Naive B cell (primary cell): ENCODE measurements at regions not wholly inside any gene's neighbourhood (a gene's known extent, or its start where the extent isn't known, plus 50 kb on each side); places are given as distances from the start of the nearest gene placed in this dataset.

Experiments used
- ATAC-seq, 2 donors: fragments of 150-1000 bp; cut with Tn5 transposase; 2 replicates each; pipeline ENCODE4 v1.10.0; 2021; ENCODE audit warnings: low read depth in 2 of 2, mild to moderate bottlenecking in 2 of 2, moderate library complexity in 2 of 2
- DNase-seq: peaks from one replicate; pipeline ENCODE4 v3.0.0; 2022
- H3K27ac Mint-ChIP-seq, 6 donors: one replicate each; pipeline ENCODE4 v1.8.0; 2020 to 2022; ENCODE audit warnings: mild to moderate bottlenecking in 6 of 6, mixed read lengths in 6 of 6, moderate library complexity in 5 of 6, inconsistent platforms in 2 of 6
- H3K27me3 Mint-ChIP-seq, 3 donors: one replicate each; pipeline ENCODE4 v1.8.0; 2021 to 2022; ENCODE audit warnings: mixed read lengths in 3 of 3, mild to moderate bottlenecking in 1 of 3
- H3K36me3 Mint-ChIP-seq, 2 donors: one replicate each; pipeline ENCODE4 v1.8.0; 2020 to 2022; ENCODE audit warnings: mixed read lengths in 2 of 2, inconsistent platforms in 1 of 2, mild to moderate bottlenecking in 1 of 2
- H3K4me1 Mint-ChIP-seq, 3 donors: one replicate each; pipeline ENCODE4 v1.8.0; 2020 to 2022; ENCODE audit warnings: mixed read lengths in 3 of 3, inconsistent platforms in 1 of 3, mild to moderate bottlenecking in 1 of 3, moderate library complexity in 1 of 3
- H3K4me3 Mint-ChIP-seq, 8 donors: one replicate each; pipeline ENCODE4 v1.8.0; 2020 to 2022; ENCODE audit warnings: mild to moderate bottlenecking in 8 of 8, mixed read lengths in 8 of 8, moderate library complexity in 8 of 8, inconsistent platforms in 2 of 8
- H3K9me3 Mint-ChIP-seq, 7 donors: one replicate each; pipeline ENCODE4 v1.8.0; 2020 to 2022; ENCODE audit warnings: mixed read lengths in 7 of 7, mild to moderate bottlenecking in 5 of 7, inconsistent platforms in 2 of 7, moderate library complexity in 1 of 7

GRCh38 chr4:33395731-33396485 lies 2675.7 kb downstream of the PCDH7 start:
- no peaks in the 10 kb centered on the region for H3K36me3 Mint-ChIP-seq
- no peak overlapping the region for H3K27ac Mint-ChIP-seq
- no peak for DNase-seq
- no peaks in the 10 kb centered on the region for H3K27me3 Mint-ChIP-seq
- ATAC-seq: no peak
- no peaks in the 10 kb centered on the region for H3K4me1 Mint-ChIP-seq
- peaks cover 0 to 4% (median 0%) of the 10 kb centered on the region in 7 donors for H3K9me3 Mint-ChIP-seq
- no peak overlapping the region for H3K4me3 Mint-ChIP-seq

- ATAC-seq (no peak), DNase-seq (no peak)
- Mint-ChIP-seq H3K4me1 (no peaks in the 10 kb centered on the region), H3K9me3 (peaks cover 0 to 11% (median 1%) of the 10 kb centered on the region in 7 donors), H3K4me3 (no peak overlapping the region), H3K27ac (no peak overlapping the region), H3K27me3 (no peaks in the 10 kb centered on the region), H3K36me3 (no peaks in the 10 kb centered on the region)
Measured at GRCh38 chr4:33400504-33400903, 2680.3 kb downstream of the PCDH7 start.

GRCh38 chr4:33407496-33407895 lies 2687.3 kb downstream of the PCDH7 start:
- Mint-ChIP-seq H3K27me3 (no peaks in the 10 kb centered on the region), H3K4me1 (no peaks in the 10 kb centered on the region), H3K27ac (no peak overlapping the region), H3K36me3 (no peaks in the 10 kb centered on the region), H3K4me3 (no peak overlapping the region), H3K9me3 (peaks cover 0 to 7% (median 4%) of the 10 kb centered on the region in 7 donors)
- DNase-seq (no peak), ATAC-seq (no peak)

GRCh38 chr4:33411182-33411581 lies 2691.0 kb downstream of the PCDH7 start:
- Mint-ChIP-seq H3K9me3 (peaks cover 0 to 12% (median 7%) of the 10 kb centered on the region in 7 donors), H3K36me3 (no peaks in the 10 kb centered on the region), H3K4me1 (no peaks in the 10 kb centered on the region), H3K27ac (peak overlapping the region in 1 of 6 donors; percentile 84), H3K4me3 (no peak overlapping the region), H3K27me3 (no peaks in the 10 kb centered on the region)
- DNase-seq: no peak
- ATAC-seq: no peak

GRCh38 chr4:33421887-33422286 lies 2701.7 kb downstream of the PCDH7 start:
- H3K27me3 Mint-ChIP-seq: no peaks in the 10 kb centered on the region
- H3K4me1 Mint-ChIP-seq: no peaks in the 10 kb centered on the region
- peaks cover 0 to 18% (median 1%) of the 10 kb centered on the region in 7 donors for H3K9me3 Mint-ChIP-seq
- ATAC-seq (no peak), DNase-seq (no peak)
- H3K36me3 Mint-ChIP-seq: no peaks in the 10 kb centered on the region
- no peak overlapping the region for H3K27ac Mint-ChIP-seq
- H3K4me3 Mint-ChIP-seq: no peak overlapping the region

- H3K36me3 Mint-ChIP-seq: no peaks in the 10 kb centered on the region
- no peak for DNase-seq
- H3K4me1 Mint-ChIP-seq: no peaks in the 10 kb centered on the region
- H3K27ac Mint-ChIP-seq: no peak overlapping the region
- ATAC-seq: no peak
- peaks cover 0 to 15% (median 0%) of the 10 kb centered on the region in 7 donors for H3K9me3 Mint-ChIP-seq
- no peak overlapping the region for H3K4me3 Mint-ChIP-seq
- no peaks in the 10 kb centered on the region for H3K27me3 Mint-ChIP-seq
Measured at GRCh38 chr4:33422656-33423055, 2702.5 kb downstream of the PCDH7 start.

GRCh38 chr4:33425936-33426335 lies 2705.8 kb downstream of the PCDH7 start:
- ATAC-seq: no peak
- no peak for DNase-seq
- no peak overlapping the region for H3K4me3 Mint-ChIP-seq
- H3K36me3 Mint-ChIP-seq: no peaks in the 10 kb centered on the region
- no peaks in the 10 kb centered on the region for H3K27me3 Mint-ChIP-seq
- no peaks in the 10 kb centered on the region for H3K4me1 Mint-ChIP-seq
- H3K9me3 Mint-ChIP-seq: peaks cover 0 to 5% (median 0%) of the 10 kb centered on the region in 7 donors
- no peak overlapping the region for H3K27ac Mint-ChIP-seq

- no peak for ATAC-seq
- Mint-ChIP-seq H3K4me1 (no peaks in the 10 kb centered on the region), H3K27me3 (no peaks in the 10 kb centered on the region), H3K27ac (no peak overlapping the region), H3K9me3 (peaks cover 0 to 5% (median 0%) of the 10 kb centered on the region in 7 donors), H3K4me3 (no peak overlapping the region), H3K36me3 (no peaks in the 10 kb centered on the region)
- no peak for DNase-seq
Measured at GRCh38 chr4:33427676-33428075, 2707.5 kb downstream of the PCDH7 start.

GRCh38 chr4:33429971-33430370 lies 2709.8 kb downstream of the PCDH7 start:
- H3K36me3 Mint-ChIP-seq: no peaks in the 10 kb centered on the region
- no peaks in the 10 kb centered on the region for H3K4me1 Mint-ChIP-seq
- H3K4me3 Mint-ChIP-seq: no peak overlapping the region
- DNase-seq (no peak), ATAC-seq (no peak)
- peaks cover 0 to 3% (median 0%) of the 10 kb centered on the region in 7 donors for H3K9me3 Mint-ChIP-seq
- H3K27me3 Mint-ChIP-seq: no peaks in the 10 kb centered on the region
- no peak overlapping the region for H3K27ac Mint-ChIP-seq

- ATAC-seq (no peak), DNase-seq (no peak)
- Mint-ChIP-seq H3K4me3 (no peak overlapping the region), H3K36me3 (no peaks in the 10 kb centered on the region), H3K4me1 (no peaks in the 10 kb centered on the region), H3K27me3 (no peaks in the 10 kb centered on the region), H3K9me3 (peaks cover 0 to 3% (median 0%) of the 10 kb centered on the region in 7 donors), H3K27ac (no peak overlapping the region)
Measured at GRCh38 chr4:33437406-33437805, 2717.2 kb downstream of the PCDH7 start.

GRCh38 chr4:33446953-33447352 lies 2726.8 kb downstream of the PCDH7 start:
- H3K27ac Mint-ChIP-seq: no peak overlapping the region
- H3K36me3 Mint-ChIP-seq: no peaks in the 10 kb centered on the region
- DNase-seq (no peak), ATAC-seq (no peak)
- H3K27me3 Mint-ChIP-seq: no peaks in the 10 kb centered on the region
- H3K4me1 Mint-ChIP-seq: no peaks in the 10 kb centered on the region
- H3K4me3 Mint-ChIP-seq: no peak overlapping the region
- H3K9me3 Mint-ChIP-seq: peaks cover 0 to 10% (median 2%) of the 10 kb centered on the region in 7 donors

GRCh38 chr4:33448948-33449347 lies 2728.8 kb downstream of the PCDH7 start:
- Mint-ChIP-seq H3K27me3 (no peaks in the 10 kb centered on the region), H3K9me3 (peaks cover 0 to 9% (median 2%) of the 10 kb centered on the region in 7 donors), H3K4me3 (no peak overlapping the region), H3K27ac (no peak overlapping the region), H3K4me1 (no peaks in the 10 kb centered on the region), H3K36me3 (no peaks in the 10 kb centered on the region)
- DNase-seq (no peak), ATAC-seq (no peak)

GRCh38 chr4:33453436-33453835 lies 2733.3 kb downstream of the PCDH7 start:
- H3K27ac Mint-ChIP-seq: no peak overlapping the region

GRCh38 chr4:33453916-33454315 lies 2733.7 kb downstream of the PCDH7 start:
- Mint-ChIP-seq H3K36me3 (no peaks in the 10 kb centered on the region), H3K27me3 (no peaks in the 10 kb centered on the region), H3K4me3 (no peak overlapping the region), H3K27ac (no peak overlapping the region), H3K4me1 (no peaks in the 10 kb centered on the region), H3K9me3 (peaks cover 0 to 21% (median 11%) of the 10 kb centered on the region in 7 donors)
- no peak for ATAC-seq
- DNase-seq: no peak

More at GRCh38 chr4:33453436-33453835, 2733.3 kb downstream of the PCDH7 start:
- no peak for ATAC-seq
- Mint-ChIP-seq H3K4me3 (no peak overlapping the region), H3K9me3 (peaks cover 0 to 21% (median 9%) of the 10 kb centered on the region in 7 donors), H3K4me1 (no peaks in the 10 kb centered on the region), H3K27me3 (no peaks in the 10 kb centered on the region), H3K36me3 (no peaks in the 10 kb centered on the region)
- no peak for DNase-seq
